ENCODE measurements at regions not wholly inside any gene's neighbourhood (a gene's known extent, or its start where the extent isn't known, plus 50 kb on each side); places are given as distances from the start of the nearest gene placed in this dataset.

DNA sequence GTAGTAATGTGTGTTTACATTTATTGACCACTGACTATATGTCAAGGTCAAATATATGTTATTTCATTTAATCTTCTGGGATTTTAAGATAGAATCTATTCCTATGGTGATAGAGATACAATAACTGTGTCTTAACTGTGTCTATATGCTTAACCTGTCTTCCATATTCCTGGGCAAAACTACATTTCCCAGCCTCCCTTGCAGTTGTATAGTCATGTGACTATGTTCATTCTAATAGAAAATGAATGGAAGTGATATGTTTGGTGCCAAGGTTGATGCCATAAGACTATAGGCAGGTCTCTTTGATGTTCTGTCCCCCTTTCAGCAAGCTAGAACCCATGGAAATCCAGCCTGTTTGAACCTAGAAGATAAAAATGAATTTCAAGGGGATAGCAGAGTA, 258.8 kb upstream of the PDZRN3 start:
- Histone ChIP-seq H3K4me1 (no peaks in the 10 kb centered on the region), H3K27ac (no peak overlapping the region), H3K27me3 (no peaks in the 10 kb centered on the region), H3K9me3 (no peaks in the 10 kb centered on the region), H3K4me3 (no peak overlapping the region), H3K36me3 (no peaks in the 10 kb centered on the region)
- TF ChIP-seq, protein P1, sequence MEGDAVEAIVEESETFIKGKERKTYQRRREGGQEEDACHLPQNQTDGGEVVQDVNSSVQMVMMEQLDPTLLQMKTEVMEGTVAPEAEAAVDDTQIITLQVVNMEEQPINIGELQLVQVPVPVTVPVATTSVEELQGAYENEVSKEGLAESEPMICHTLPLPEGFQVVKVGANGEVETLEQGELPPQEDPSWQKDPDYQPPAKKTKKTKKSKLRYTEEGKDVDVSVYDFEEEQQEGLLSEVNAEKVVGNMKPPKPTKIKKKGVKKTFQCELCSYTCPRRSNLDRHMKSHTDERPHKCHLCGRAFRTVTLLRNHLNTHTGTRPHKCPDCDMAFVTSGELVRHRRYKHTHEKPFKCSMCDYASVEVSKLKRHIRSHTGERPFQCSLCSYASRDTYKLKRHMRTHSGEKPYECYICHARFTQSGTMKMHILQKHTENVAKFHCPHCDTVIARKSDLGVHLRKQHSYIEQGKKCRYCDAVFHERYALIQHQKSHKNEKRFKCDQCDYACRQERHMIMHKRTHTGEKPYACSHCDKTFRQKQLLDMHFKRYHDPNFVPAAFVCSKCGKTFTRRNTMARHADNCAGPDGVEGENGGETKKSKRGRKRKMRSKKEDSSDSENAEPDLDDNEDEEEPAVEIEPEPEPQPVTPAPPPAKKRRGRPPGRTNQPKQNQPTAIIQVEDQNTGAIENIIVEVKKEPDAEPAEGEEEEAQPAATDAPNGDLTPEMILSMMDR (IDR thresholded peaks at IDR 0.05): no peak
- TF ChIP-seq POLR2A (IDR thresholded peaks at IDR 0.05): no peak
- no peak for DNase-seq

DNA sequence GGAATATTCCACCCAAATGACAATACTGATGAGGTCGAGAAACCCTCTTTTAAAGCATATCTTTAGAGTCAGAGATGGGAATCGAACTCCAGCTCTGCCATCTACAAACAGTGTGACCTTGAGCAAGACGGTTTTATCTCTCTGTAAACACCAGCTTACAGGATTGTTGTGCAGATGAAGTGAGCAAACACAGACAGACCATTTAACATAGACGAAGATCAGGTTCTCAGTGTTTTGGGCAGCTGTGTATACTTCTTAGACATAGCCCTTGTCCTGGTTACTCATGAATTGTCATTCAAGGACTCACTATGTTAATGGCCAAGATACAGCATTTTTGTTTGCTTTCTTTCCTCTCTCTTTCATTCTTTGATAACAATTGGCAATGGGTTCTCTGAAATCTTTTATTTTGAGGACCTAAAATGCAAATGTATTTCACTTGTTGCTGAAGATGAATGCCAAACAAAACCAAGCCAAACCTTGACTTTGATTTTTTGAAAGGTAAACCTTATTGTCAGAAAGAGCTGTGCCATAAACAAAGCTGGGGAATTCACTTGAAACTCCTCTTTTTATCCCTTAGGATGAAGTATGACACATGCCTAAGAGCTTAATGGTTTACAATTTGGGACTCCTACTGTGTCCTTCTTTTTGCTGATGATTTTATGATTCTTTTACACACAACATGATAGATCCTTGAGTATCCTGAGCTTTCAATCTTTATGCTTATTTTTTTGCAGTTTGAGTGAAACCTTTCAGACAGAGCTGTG, 250.0 kb upstream of the PDZRN3 start:
- Histone ChIP-seq H3K27ac (no peak overlapping the region), H3K36me3 (no peaks in the 10 kb centered on the region), H3K4me3 (no peak overlapping the region), H3K27me3 (no peaks in the 10 kb centered on the region), H3K4me1 (no peaks in the 10 kb centered on the region), H3K9me3 (no peaks in the 10 kb centered on the region)
- TF ChIP-seq, protein P1 (IDR thresholded peaks at IDR 0.05): no peak
- no peak for TF ChIP-seq POLR2A (IDR thresholded peaks at IDR 0.05)
- DNase-seq: no peak

DNA sequence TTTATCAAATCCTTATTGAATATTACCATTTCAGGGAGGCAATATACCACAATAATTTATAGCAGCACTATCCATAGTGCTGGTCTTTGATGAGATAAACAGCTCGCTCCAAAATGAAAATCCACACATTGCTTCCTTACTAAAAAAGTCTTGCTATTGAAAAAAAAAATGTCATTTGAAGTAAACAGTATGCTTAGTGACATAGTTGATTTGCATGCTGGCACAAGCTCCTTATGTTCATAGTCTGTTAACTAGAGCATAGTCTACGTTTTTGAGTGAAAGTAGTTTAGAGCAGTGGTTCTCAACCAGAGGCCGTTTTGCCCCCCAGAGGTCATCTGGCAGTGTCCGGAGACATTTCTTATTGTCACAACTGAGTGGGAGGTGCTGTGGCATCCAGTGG, 249.4 kb upstream of the PDZRN3 start:
- TF ChIP-seq POLR2A (IDR thresholded peaks at IDR 0.05): no peak
- TF ChIP-seq, protein P1 (IDR thresholded peaks at IDR 0.05): no peak
- Histone ChIP-seq H3K4me3 (no peak overlapping the region), H3K9me3 (no peaks in the 10 kb centered on the region), H3K27ac (no peak overlapping the region), H3K4me1 (no peaks in the 10 kb centered on the region), H3K36me3 (no peaks in the 10 kb centered on the region), H3K27me3 (no peaks in the 10 kb centered on the region)
- no peak for DNase-seq

DNA sequence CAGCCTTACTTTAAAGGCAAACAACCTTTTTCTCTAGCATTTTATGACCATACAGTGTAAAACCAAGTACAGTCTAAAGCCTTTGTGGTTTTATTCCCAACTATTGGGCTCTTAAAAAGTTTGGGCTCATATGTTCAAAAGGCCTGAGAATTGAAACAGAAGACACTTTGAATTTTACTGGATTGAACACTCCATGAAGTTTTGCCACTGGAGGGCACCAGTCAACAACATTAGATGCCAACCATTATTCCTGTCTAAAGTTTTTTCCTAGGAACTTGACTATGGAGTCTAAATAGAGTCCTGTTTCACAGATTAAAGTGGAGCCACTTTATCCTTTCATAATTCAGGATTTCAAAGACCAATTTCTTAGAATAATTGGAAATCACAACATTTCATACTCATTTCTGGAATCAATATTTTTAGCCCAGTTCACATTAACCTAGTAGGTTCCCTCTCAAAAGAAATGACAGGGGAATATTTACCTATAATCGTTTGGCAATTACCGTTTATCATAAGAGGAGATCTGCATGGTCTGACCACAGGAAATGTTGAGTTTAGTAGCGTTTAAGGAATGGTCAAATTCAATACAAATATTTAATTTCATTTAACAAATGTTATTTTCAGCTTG, 244.1 kb upstream of the PDZRN3 start:
- DNase-seq: peak in 1 of 3 donors; percentile 49
- TF ChIP-seq, protein P1 (IDR thresholded peaks at IDR 0.05): peak in 4 of 6 experiments; percentile 33 to 61 (median 54)
- no peak for TF ChIP-seq POLR2A (IDR thresholded peaks at IDR 0.05)

DNA sequence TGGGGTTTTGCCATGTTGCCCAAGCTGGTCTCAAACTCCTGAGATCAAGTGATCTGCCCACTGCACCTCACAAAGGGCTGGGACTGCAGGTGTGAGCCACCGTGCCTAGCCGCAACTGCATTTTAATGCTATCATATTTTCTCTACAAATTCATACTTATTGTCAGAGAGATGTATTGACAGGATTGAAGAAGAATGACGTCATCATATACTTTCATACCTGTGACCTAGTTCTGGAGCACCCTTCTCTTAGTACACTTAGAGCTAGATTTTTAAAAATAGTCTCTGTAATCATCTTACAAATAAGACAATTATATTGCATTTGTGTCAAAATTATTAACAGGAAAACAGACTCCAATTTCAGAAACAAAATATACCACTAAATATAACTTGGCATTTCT, 242.8 kb upstream of the PDZRN3 start:
- H3K36me3 ChIP-seq: no peaks in the 10 kb centered on the region
- no peak overlapping the region for H3K4me3 ChIP-seq
- H3K9me3 ChIP-seq: no peaks in the 10 kb centered on the region
- no peaks in the 10 kb centered on the region for H3K4me1 ChIP-seq
- TF ChIP-seq POLR2A (IDR thresholded peaks at IDR 0.05): no peak
- TF ChIP-seq, protein P1 (IDR thresholded peaks at IDR 0.05): no peak
- no peaks in the 10 kb centered on the region for H3K27me3 ChIP-seq
- H3K27ac ChIP-seq: no peak overlapping the region
- no peak for DNase-seq

More for the DNA sequence above, 244.1 kb upstream of the PDZRN3 start:
- no peak overlapping the region for H3K4me3 ChIP-seq
- no peak overlapping the region for H3K27ac ChIP-seq
- no peaks in the 10 kb centered on the region for H3K36me3 ChIP-seq
- no peaks in the 10 kb centered on the region for H3K9me3 ChIP-seq
- no peaks in the 10 kb centered on the region for H3K27me3 ChIP-seq
- no peaks in the 10 kb centered on the region for H3K4me1 ChIP-seq

Data from Peyer's patch (tissue), 4 donors.